Calu3 (cell line): ENCODE measurements at regions not wholly inside any gene's neighbourhood (a gene's known extent, or its start where the extent isn't known, plus 50 kb on each side); places are given as distances from the start of the nearest gene placed in this dataset.

Experiments
- BruUV-seq: library from RNA; stranded (reverse); fragments of 400-500 nt; replicated peaks from 2 replicates; lab custom pipeline; 2021; lab: Mats Ljungman, UMichigan
- CTCF ChIA-PET: fragments of 300-600 bp; sonication (Branson Sonifier 250); formaldehyde crosslinking; loops from one replicate; lab custom pipeline; 2022; ENCODE audit warnings: antibody characterized with exemption; lab: Charles Lee
- DNase-seq: peaks from one replicate; pipeline ENCODE4 v3.0.0; 2022
- H3K27ac Mint-ChIP-seq: one replicate; pipeline ENCODE4 v1.8.0; 2022; ENCODE audit warnings: mixed read lengths; ENCODE audit not compliant: unreplicated experiment
- H3K27me3 Mint-ChIP-seq: one replicate; pipeline ENCODE4 v1.8.0; 2022; ENCODE audit warnings: mixed read lengths; ENCODE audit not compliant: unreplicated experiment
- H3K36me3 Mint-ChIP-seq: one replicate; pipeline ENCODE4 v1.8.0; 2022; ENCODE audit warnings: mild to moderate bottlenecking, moderate library complexity, mixed read lengths; ENCODE audit not compliant: insufficient read depth, unreplicated experiment
- H3K4me1 Mint-ChIP-seq: one replicate; pipeline ENCODE4 v1.8.0; 2022; ENCODE audit warnings: mild to moderate bottlenecking, low read depth, mixed read lengths; ENCODE audit not compliant: unreplicated experiment
- H3K4me3 Mint-ChIP-seq: one replicate; pipeline ENCODE4 v1.8.0; 2022; ENCODE audit warnings: mild to moderate bottlenecking, low read depth, moderate library complexity, mixed read lengths; ENCODE audit not compliant: unreplicated experiment
- H3K9me3 Mint-ChIP-seq: one replicate; pipeline ENCODE4 v1.8.0; 2022; ENCODE audit warnings: low read depth, mixed read lengths; ENCODE audit not compliant: unreplicated experiment
- CTCF ChIP-seq: fragments of 200-600 bp; IDR thresholded peaks from one replicate; pipeline ENCODE4 v1.8.0; 2022; ENCODE audit warnings: antibody characterized with exemption; ENCODE audit not compliant: unreplicated experiment
- intact Hi-C: fragments of 100-400 bp; cut with micrococcal nuclease; formaldehyde crosslinking; loops from one replicate; pipeline ENCODE4 v1.10.0; 2022; ENCODE audit not compliant: unreplicated experiment

GRCh38 chr12:13372386-13372785, 175.9 kb downstream of the EMP1 start:
- H3K36me3 Mint-ChIP-seq: peaks cover 7% of the 10 kb centered on the region
- H3K4me3 Mint-ChIP-seq: no peak overlapping the region
- no peaks in the 10 kb centered on the region for H3K27me3 Mint-ChIP-seq
- peaks cover 59% of the 10 kb centered on the region for H3K4me1 Mint-ChIP-seq
- H3K9me3 Mint-ChIP-seq: peaks cover 2% of the 10 kb centered on the region
- intact Hi-C loops: no loop called here
- no TSS peak for BruUV-seq
- CTCF ChIA-PET: interaction anchor here (0.7 to 1.1 kb wide), 3 partner anchors 10 to 1842 kb away, joined by 3 read pairs; no protein-coding TSS in a partner anchor
- DNase-seq: no peak
- no peak overlapping the region for H3K27ac Mint-ChIP-seq
- TF ChIP-seq CTCF: no peak

GRCh38 chr12:13371797-13372196, 175.3 kb downstream of the EMP1 start:
- no peak for TF ChIP-seq CTCF
- peaks cover 3% of the 10 kb centered on the region for H3K36me3 Mint-ChIP-seq
- peak overlapping the region; percentile 43 for H3K27ac Mint-ChIP-seq
- no peak for DNase-seq
- H3K4me3 Mint-ChIP-seq: no peak overlapping the region
- BruUV-seq: no TSS peak
- no peaks in the 10 kb centered on the region for H3K27me3 Mint-ChIP-seq
- H3K4me1 Mint-ChIP-seq: peaks cover 53% of the 10 kb centered on the region
- CTCF ChIA-PET: interaction anchor here (0.7 to 1.2 kb wide), 5 partner anchors 9 to 1842 kb away, joined by 3 to 7 read pairs (median 3); no protein-coding TSS in a partner anchor
- intact Hi-C loops: no loop called here
- H3K9me3 Mint-ChIP-seq: peaks cover 2% of the 10 kb centered on the region

GRCh38 chr12:13371367-13371766, 174.8 kb downstream of the EMP1 start:
- Mint-ChIP-seq H3K4me1 (peaks cover 50% of the 10 kb centered on the region), H3K27me3 (no peaks in the 10 kb centered on the region), H3K9me3 (peaks cover 2% of the 10 kb centered on the region), H3K27ac (peak overlapping the region; percentile 43), H3K4me3 (no peak overlapping the region), H3K36me3 (no peaks in the 10 kb centered on the region)
- no TSS peak for BruUV-seq
- TF ChIP-seq CTCF: no peak
- CTCF ChIA-PET: interaction anchor here (1.0 to 1.2 kb wide), 2 partner anchors 9 to 15 kb away, joined by 3 to 7 read pairs; no protein-coding TSS in a partner anchor
- intact Hi-C loops: no loop called here
- no peak for DNase-seq

GRCh38 chr12:13369474-13370056, 173.0 kb downstream of the EMP1 start:
- BruUV-seq: no TSS peak
- DNase-seq: no peak
- Mint-ChIP-seq H3K27me3 (no peaks in the 10 kb centered on the region), H3K27ac (no peak overlapping the region), H3K36me3 (no peaks in the 10 kb centered on the region), H3K9me3 (peaks cover 5% of the 10 kb centered on the region), H3K4me1 (peaks cover 44% of the 10 kb centered on the region), H3K4me3 (no peak overlapping the region)
- CTCF ChIA-PET: interaction anchor here (1.3 kb wide), 1 partner anchor 9 kb away, joined by 3 read pairs; no protein-coding TSS in a partner anchor
- intact Hi-C loops: loop anchor here (10.0 kb wide), 1 partner anchor 85 kb away; no protein-coding TSS in a partner anchor
- no peak for TF ChIP-seq CTCF
